PC-9 (cell line): ENCODE measurements at regions not wholly inside any gene's neighbourhood (a gene's known extent, or its start where the extent isn't known, plus 50 kb on each side); places are given as distances from the start of the nearest gene placed in this dataset.

Experiments used
- CTCF ChIP-seq: fragments of 200-600 bp; sonication (generic); conservative IDR thresholded peaks from 2 replicates; pipeline ENCODE4 v1.6.1; 2017; ENCODE audit warnings: mixed run types, antibody characterized with exemption, mild to moderate bottlenecking, moderate library complexity
- EZH2 ChIP-seq: fragments of 200-600 bp; sonication (generic); IDR thresholded peaks from 2 replicates; pipeline ENCODE4 v1.8.0; 2017; ENCODE audit warnings: antibody characterized with exemption, low read depth

- TF ChIP-seq CTCF (no peak), EZH2 (no peak)
Measured at GRCh38 chr18:35827275-35827902, 145.1 kb upstream of the RMP24 start.
